ENCODE measurements at regions not wholly inside any gene's neighbourhood (a gene's known extent, or its start where the extent isn't known, plus 50 kb on each side); places are given as distances from the start of the nearest gene placed in this dataset.

- peaks cover 2% of the 10 kb centered on the region; the same call in 1 of the 2 replicates for H3K27me3 ChIP-seq (ENCODE audit: control insufficient read depth, insufficient read depth, low read length)
- H4K20me1 ChIP-seq (ENCODE audit: insufficient read depth, low read length) = no peaks in the 10 kb centered on the region
- peak overlapping the region; percentile 81 for H3K27ac ChIP-seq (ENCODE audit: insufficient read depth, low read length)
- peak overlapping the region; percentile 95 for H2BK120ac ChIP-seq (ENCODE audit: low read depth, low read length)
- H3K4me3 ChIP-seq (ENCODE audit: insufficient read depth, low read depth, low read length) = peak overlapping the region; percentile 33
- H4K8ac ChIP-seq (ENCODE audit: low read depth in 2 of 2, low read length in 2 of 2) = peak overlapping the region; percentile 14 to 90
- H2AK9ac ChIP-seq (replicated peaks; ENCODE audit: low read depth, low read length, poor library complexity) = peak overlapping the region; percentile 76
- no peaks in the 10 kb centered on the region for H3K36me3 ChIP-seq (ENCODE audit: control insufficient read depth, insufficient read depth, low read length)
- H3K18ac ChIP-seq (ENCODE audit: low read depth, low read length) = peak overlapping the region; percentile 72
- H3K56ac ChIP-seq (ENCODE audit: extremely low read depth, insufficient read depth, low read length) = peak overlapping the region; percentile 63
- peak overlapping the region; percentile 91 for H3K4ac ChIP-seq (ENCODE audit: low read depth, low read length)
- peak overlapping the region; percentile 33 for H4K5ac ChIP-seq (ENCODE audit: low read depth, low read length)
- H2AK5ac ChIP-seq (ENCODE audit: low read depth, low read length) = peak overlapping the region; percentile 77
- no peaks in the 10 kb centered on the region for H3K9me3 ChIP-seq (ENCODE audit: control insufficient read depth, insufficient read depth, low read length)
- no peaks in the 10 kb centered on the region for H3K79me1 ChIP-seq (ENCODE audit: low read depth in 1 of 2, low read length in 2 of 2)
- peaks cover 10% of the 10 kb centered on the region; the same call in 1 of the 2 replicates for H3K4me1 ChIP-seq (ENCODE audit: control insufficient read depth, insufficient read depth, low read length)
- 0% methylated on average over 1 of the region's 30 CpGs; no CpG with 5 or more reads in 1 of the 2 experiments for WGBS, 2 experiments (ENCODE audit: extremely low coverage in 2 of 2, insufficient read length in 1 of 2)
- peak overlapping the region; percentile 85 for H3K23ac ChIP-seq (ENCODE audit: low read depth, low read length)
- H3K9me1 ChIP-seq (ENCODE audit: insufficient read depth, low read length) = peaks cover 12% of the 10 kb centered on the region; the same call in 1 of the 2 replicates
- peak overlapping the region; percentile 94 for H3K14ac ChIP-seq (replicated peaks; ENCODE audit: low read depth, low read length)
- H2BK20ac ChIP-seq (ENCODE audit: low read depth, low read length) = peak overlapping the region; percentile 38
- POLR2A ChIA-PET (ENCODE audit: unreplicated experiment) = interaction anchor here (1.0 kb wide), 1 partner anchor 87 kb away, joined by 4 read pairs; no protein-coding TSS in a partner anchor
- peak overlapping the region; percentile 1; the same call in 1 of the 3 replicates for H2BK15ac ChIP-seq (ENCODE audit: low read depth, low read length)
- peak overlapping the region; percentile 76 for H3K4me2 ChIP-seq (ENCODE audit: low read depth, low read length)
- H2AFZ ChIP-seq (replicated peaks; ENCODE audit: low read length, poor library complexity) = peak overlapping the region; percentile 92
- in situ Hi-C loops (cut with MboI; ENCODE audit: low sequenced_read_pairs) = loop anchor here (25.0 kb wide), 1 partner anchor 212 kb away; no protein-coding TSS in a partner anchor
- TF ChIP-seq NFE2L2 (IDR thresholded peaks at IDR 0.05; ENCODE audit: low read depth, low read length) (no peak), CEBPB (IDR thresholded peaks at IDR 0.05; ENCODE audit: low read depth, low read length) (peak; percentile 87), MAZ (IDR thresholded peaks at IDR 0.05; ENCODE audit: borderline replicate concordance, low read depth, low read length) (peak; percentile 5; the same call in 1 of the 2 replicates)
- DNase-seq (peak; percentile 95), ATAC-seq (ENCODE audit: low read depth) (peak; percentile 86)
- peak overlapping the region; percentile 18 for H3K9ac ChIP-seq (ENCODE audit: low read depth, low read length)
- BruUV-seq (replicated peaks) = no TSS peak
- dilution Hi-C loops (cut with HindIII; ENCODE audit: low sequenced_read_pairs, unreplicated experiment) = no loop called here
- H2BK5ac ChIP-seq (ENCODE audit: low read depth, low read length, poor library complexity, severe bottlenecking) = peak overlapping the region; percentile 38
- CTCF ChIA-PET = no interaction called here
- intact Hi-C loops (cut with micrococcal nuclease) = loop anchor here (5.0 kb wide), 1 partner anchor 42 kb away; no protein-coding TSS in a partner anchor
- peak overlapping the region; percentile 23 for H4K91ac ChIP-seq (ENCODE audit: insufficient read depth, low read depth, low read length)
These were observed 86.0 kb downstream of the ING1 start for GRCh38 chr13:110799246-110800236.
